EH (cell line): ENCODE measurements at regions not wholly inside any gene's neighbourhood (a gene's known extent, or its start where the extent isn't known, plus 50 kb on each side); places are given as distances from the start of the nearest gene placed in this dataset.
A peak's percentile ranks its signal among the peaks of the same experiment; 100 is the strongest.

ENCODE experiments used
- DNase-seq: peaks from one replicate; pipeline ENCODE4 v3.0.0-alpha.2; 2015; ENCODE audit warnings: low read depth

- DNase-seq = no peak
Measured at GRCh38 chr5:89417515-89417914, 534.5 kb upstream of the MEF2C start.

DNA sequence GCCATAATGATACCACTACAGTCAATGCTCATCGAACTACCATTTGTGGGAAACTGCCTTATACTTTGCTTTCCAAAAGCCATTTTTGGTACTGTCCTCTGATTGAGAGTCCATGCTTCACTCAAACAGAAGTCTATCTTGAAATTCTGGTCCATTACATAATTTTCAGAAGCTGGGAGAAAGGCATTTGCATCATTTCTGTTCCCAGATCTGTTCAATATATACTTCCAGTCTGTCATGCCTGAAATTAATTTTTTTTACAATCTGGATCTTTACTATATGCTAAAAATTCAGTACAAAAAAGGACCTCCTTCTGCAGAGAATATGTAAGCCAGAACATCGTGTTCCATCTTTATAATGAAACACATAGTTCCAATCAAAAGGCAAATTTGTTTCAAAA is 528.9 kb upstream of the MEF2C start:
- no peak for DNase-seq

GRCh38 chr5:89407054-89407453 is 524.1 kb upstream of the MEF2C start:
- no peak for DNase-seq

- no peak for DNase-seq
Measured at GRCh38 chr5:89401659-89402058, 518.7 kb upstream of the MEF2C start.

DNA sequence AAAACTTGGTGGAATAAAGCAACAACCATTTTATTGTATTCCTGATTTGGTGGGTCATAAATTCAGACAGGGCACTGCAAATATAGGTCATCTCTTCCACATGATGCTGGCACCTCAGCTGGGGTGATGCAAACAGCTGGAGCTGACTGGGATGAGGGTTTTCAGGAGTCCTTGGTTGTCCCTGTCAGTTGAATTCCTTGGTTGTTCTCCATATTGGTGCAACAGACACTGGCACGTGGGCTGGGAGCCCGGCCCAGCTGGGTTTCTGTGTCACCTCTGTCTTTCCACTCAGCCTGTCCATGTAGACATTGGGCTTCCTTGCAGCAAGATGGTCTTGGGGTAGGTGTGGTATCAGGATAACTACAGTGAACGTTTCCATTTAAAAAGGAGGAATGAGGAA is 518.0 kb upstream of the MEF2C start:
- DNase-seq = no peak

- no peak for DNase-seq
Measured at GRCh38 chr5:89399548-89399947, 516.6 kb upstream of the MEF2C start.

DNA sequence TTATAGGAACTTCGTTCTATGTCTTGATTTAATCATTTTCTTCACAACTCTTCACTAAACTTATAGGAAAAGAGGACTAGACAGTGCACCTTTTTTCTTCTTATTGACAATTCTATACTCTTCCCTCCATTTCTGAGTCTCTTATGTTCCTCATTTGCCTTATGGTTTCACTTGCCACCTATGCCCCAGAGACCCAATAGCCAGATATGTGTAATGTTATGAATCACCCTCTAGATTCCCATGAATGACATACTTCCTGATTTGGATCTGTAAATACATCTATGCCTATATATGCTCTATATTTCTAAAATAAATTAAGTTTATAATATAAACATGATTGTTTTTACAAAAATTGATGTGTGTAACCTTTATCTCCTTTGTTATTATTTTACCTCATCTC is 514.1 kb upstream of the MEF2C start:
- no peak for DNase-seq

GRCh38 chr5:89396278-89396954 is 513.4 kb upstream of the MEF2C start:
- no peak for DNase-seq

DNA sequence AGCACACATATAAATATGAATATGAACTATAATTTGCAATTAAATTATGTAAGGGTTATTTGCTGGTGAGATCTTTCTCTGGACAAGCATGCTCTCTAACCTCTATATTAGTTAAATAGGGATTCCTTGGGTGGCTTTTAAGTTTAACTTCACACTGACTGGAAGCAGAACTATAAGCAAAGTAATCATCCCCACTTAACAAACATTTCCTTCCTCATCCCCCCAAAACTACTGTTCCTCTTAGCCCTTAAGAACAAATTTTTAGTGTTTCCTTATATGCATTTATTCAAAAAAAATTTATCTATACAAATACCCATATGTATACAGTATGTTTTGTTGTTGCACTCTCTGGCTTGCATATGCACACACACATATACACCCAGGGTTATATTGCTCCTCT is 512.1 kb upstream of the MEF2C start:
- no peak for DNase-seq

GRCh38 chr5:89388872-89389271 is 505.9 kb upstream of the MEF2C start:
- DNase-seq = no peak

DNA sequence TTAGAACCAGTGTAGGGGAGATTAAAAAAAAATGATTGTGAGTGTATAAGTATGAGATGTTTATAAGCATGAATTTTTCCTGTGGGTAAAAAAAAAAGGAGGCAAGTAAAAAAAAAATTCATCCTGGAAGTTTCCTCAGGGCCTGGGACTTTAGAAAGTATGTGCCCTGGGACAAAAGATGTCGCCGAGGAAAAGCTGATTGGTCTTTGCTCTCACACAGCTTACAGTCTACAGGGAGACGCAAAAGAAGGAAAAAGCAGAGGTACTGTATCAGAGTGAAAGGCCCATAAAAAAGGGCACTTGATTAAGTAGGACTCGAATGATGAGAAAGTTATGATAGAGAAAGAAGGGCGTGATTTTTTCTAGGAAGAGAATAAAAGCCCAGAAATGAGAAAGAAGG is 501.4 kb upstream of the MEF2C start:
- DNase-seq = no peak

GRCh38 chr5:89380635-89381034 is 497.7 kb upstream of the MEF2C start:
- no peak for DNase-seq

DNA sequence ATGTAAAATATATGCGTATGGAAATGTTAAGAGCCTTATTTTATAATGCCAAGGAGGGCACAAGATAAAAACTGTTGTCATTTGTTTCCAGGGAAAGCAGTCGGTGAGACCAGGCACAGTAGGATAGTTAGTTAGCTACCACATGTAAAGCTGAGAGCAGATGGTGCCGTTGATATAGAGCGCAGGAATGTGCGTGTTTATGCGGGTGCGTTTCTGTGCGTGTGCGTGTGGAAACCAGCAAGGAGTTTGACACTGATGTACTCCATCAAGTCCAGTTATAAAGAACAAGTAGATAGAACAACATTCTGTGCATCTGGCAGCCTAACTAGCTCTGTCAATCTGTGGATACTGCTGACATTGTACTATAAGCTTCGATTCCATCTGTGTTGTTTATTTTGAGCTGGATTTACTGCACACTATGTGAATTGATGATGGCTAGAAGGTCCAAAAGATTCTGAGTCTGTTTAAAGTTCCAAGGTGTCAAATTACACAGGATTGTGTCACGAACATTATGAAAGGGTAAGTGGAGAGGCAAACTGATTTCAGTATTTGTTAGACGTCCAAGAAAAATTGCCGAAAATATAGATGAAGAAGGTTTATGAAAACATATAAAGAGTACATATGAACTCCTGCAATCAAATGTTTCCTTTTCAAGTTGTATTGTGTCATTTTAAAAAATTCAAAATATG is 494.9 kb upstream of the MEF2C start:
- DNase-seq = no peak

- no peak for DNase-seq
Measured at GRCh38 chr5:89374818-89375521, 492.0 kb upstream of the MEF2C start.

DNA sequence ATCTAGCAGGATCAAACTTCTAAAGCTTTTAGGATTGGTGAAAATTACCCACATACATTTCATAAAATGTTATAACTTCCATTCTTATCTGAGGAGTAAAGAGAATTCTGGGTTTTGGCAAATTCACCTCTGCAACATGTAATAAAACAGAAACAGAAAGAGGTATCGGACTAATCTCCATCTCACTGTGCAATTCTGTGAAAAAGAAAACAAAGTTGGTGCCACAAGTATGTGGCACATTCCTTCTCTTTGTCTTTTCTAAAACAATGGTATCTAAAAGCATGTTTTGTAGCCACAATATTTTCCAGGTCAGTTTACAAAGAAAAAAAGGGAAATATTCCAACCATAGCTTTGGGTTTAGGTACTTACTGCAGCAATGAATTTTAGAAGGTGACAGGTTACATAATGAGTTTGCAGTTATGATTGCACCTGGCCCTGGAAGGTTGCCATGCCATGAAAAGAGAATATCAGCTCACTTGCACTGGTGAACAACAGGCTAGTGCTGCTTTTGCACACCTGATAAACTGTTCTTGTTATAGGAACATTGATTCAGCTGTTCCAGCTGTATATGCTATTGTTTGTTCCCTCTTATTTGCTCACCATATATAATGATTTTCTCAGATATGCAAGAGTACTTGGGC is 491.3 kb upstream of the MEF2C start:
- DNase-seq = no peak

GRCh38 chr5:89372176-89372575 is 489.2 kb upstream of the MEF2C start:
- no peak for DNase-seq

- DNase-seq = no peak
Measured at GRCh38 chr5:89371646-89372045, 488.7 kb upstream of the MEF2C start.

DNA sequence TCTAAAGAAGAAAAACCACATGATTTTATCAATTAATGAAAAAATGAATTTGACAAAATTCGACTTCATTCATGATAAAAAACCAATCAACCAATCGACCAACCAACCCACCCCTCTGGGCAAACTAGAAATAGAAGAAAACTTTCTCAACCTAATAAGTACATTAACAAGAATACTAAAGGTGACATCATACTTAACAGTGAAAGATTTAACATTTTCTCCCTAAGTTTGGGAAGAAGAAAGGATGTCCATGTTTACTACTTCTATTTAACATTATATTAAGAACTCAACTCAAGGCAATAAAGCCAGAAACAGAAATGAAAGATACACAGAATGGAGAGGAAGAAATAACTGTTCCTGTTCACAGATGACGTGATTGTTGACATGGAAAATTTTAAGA is 476.1 kb upstream of the MEF2C start:
- DNase-seq = no peak

DNA sequence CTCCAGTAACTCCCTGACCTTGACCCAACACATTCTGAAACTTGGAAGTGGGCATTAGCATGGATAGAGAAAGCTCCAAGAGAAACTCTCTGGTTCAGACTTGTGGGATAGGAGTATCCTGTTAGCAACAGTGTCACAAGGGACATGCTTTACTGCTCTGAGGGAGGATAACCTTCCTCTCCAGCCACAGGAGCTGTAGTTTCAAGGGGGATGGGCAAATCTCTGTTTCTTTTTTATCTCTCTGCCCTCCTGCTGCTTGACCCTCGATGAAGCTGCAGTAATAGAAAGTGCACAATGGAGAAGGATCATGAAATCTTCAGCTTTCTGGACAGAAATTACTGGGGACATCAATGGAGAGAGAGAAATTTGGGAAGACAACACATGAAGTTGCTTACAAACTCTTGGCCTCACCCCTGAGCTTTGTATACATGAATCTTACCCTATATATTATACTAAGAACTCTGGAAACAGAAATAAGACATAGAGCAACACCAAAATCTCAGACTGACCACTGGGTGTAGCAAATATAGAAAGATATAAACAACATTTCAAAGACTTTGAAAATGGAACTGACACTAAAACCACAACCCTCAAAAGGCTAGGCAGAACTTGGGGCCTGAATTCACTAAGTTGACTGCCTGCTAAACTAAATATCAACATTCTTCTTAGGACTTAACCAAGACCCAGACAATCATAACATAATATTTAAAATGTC is 471.0 kb upstream of the MEF2C start:
- no peak for DNase-seq

DNA sequence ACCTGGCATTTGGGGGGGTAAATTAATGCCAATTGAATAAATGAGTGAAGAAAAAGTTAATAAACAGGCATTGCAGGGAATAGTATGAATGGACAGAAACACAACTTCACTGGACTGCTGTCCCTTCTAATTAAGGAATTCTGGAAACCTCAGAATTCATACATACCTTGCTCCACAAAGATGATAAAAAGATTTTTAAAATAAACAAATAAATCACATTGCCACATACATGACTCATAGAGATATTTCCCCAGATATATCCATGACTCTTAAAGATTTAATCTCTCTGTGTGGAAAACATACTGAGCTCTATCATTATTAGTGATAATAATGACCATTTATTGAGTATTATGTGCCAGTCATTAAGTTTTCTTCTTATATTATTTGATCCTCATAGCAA is 469.0 kb upstream of the MEF2C start:
- peak; percentile 24 for DNase-seq

GRCh38 chr5:89351222-89351621 is 468.2 kb upstream of the MEF2C start:
- DNase-seq = peak; percentile 73

DNA sequence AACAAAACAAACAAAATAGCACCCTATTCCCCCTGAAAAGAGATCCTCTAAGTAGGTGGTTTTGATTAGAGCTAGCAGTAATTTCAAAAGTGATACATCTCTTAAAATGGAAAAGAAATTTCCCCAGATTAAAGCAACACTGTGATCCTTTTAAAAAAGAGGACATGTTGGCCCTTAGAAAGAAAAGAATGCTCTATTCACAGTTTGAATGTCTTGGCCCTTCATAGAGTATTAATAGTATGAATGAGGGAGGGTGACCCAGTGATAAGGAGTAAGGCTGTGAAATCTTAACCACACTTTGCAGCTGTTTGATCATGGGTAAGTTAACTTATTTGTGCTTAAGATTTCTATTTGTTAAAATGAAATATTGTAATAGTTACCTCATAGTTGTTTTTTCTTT is 467.7 kb upstream of the MEF2C start:
- no peak for DNase-seq
